ENCODE measurements at regions not wholly inside any gene's neighbourhood (a gene's known extent, or its start where the extent isn't known, plus 50 kb on each side); places are given as distances from the start of the nearest gene placed in this dataset.
"Not testable (repeated sequence)": the region's sequence is repeated elsewhere in the genome, so short reads cannot be mapped to it uniquely, and the experiment has no call there.

DNA sequence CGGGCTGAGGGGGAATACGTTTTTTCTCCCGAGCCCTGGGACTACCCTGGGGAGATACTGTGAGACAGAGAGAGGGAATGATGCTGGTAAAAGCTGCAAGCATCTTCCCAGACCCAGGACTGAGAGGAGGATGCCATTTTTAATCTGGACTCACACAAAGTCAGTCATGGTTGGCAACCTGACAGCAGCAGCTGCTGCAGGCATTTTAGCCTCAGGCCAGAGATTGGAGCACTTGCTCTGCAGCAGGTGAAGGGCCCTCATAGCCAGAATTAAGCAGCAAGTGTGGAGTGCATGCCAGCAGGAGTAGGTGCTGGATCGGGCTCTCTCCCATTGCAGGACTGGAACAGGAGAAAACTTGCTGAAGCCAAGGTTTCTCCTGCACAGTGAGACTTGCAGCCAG lies 361.1 kb upstream of the CLEC14A start:
- WGBS, 2 donors (ENCODE audit: low coverage in 1 of 2) = 64% methylated on average over 4 of the region's 4 CpGs; no CpG with 5 or more reads in 1 of the 2 donors
- H3K27ac ChIP-seq = no peak overlapping the region

DNA sequence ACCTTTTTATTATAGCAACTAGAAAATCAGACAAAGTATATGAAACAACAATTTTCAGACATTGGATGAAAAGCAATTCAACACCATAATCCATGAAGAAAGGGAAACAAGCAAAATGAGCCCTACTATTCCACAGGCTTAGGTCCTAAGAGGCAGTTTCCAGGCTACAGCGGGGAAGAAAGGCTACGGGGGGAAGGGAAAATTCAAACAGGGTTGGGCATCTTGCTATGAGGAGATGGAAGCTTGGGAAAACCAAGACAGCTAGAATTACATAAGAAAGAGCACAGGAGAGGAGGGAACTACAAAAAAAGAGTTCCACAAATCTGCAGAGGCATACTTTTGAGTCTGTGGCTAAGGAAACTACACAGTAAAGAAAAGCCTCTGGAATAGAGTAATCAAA lies 356.0 kb upstream of the CLEC14A start:
- H3K36me3 ChIP-seq = no peaks in the 10 kb centered on the region
- H3K9me3 ChIP-seq = peaks cover 0 to 7% (median 0%) of the 10 kb centered on the region in 3 donors
- no peak for ATAC-seq
- H3K27ac ChIP-seq = no peak overlapping the region
- no peaks in the 10 kb centered on the region for H3K4me1 ChIP-seq
- WGBS, 2 donors (ENCODE audit: low coverage in 1 of 2) = 46 to 61% methylated on average over 2 of the region's 2 CpGs
- no peak overlapping the region for H3K4me3 ChIP-seq
- no peaks in the 10 kb centered on the region for H3K27me3 ChIP-seq
- TF ChIP-seq POLR2A (IDR thresholded peaks at IDR 0.05) = no peak
- TF ChIP-seq, protein P1, sequence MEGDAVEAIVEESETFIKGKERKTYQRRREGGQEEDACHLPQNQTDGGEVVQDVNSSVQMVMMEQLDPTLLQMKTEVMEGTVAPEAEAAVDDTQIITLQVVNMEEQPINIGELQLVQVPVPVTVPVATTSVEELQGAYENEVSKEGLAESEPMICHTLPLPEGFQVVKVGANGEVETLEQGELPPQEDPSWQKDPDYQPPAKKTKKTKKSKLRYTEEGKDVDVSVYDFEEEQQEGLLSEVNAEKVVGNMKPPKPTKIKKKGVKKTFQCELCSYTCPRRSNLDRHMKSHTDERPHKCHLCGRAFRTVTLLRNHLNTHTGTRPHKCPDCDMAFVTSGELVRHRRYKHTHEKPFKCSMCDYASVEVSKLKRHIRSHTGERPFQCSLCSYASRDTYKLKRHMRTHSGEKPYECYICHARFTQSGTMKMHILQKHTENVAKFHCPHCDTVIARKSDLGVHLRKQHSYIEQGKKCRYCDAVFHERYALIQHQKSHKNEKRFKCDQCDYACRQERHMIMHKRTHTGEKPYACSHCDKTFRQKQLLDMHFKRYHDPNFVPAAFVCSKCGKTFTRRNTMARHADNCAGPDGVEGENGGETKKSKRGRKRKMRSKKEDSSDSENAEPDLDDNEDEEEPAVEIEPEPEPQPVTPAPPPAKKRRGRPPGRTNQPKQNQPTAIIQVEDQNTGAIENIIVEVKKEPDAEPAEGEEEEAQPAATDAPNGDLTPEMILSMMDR (IDR thresholded peaks at IDR 0.05) = no peak
- no peak for TF ChIP-seq POLR2AphosphoS5 (IDR thresholded peaks at IDR 0.05)
- TF ChIP-seq EP300 (IDR thresholded peaks at IDR 0.05) = no peak

More for the DNA sequence above, 361.1 kb upstream of the CLEC14A start:
- Histone ChIP-seq H3K4me1 (no peaks in the 10 kb centered on the region), H3K9me3 (no peaks in the 10 kb centered on the region), H3K27me3 (no peaks in the 10 kb centered on the region), H3K36me3 (no peaks in the 10 kb centered on the region), H3K4me3 (no peak overlapping the region)
- TF ChIP-seq POLR2AphosphoS5 (IDR thresholded peaks at IDR 0.05) = no peak
- no peak for TF ChIP-seq POLR2A (IDR thresholded peaks at IDR 0.05)
- TF ChIP-seq, protein P1 (IDR thresholded peaks at IDR 0.05) = no peak
- TF ChIP-seq EP300 (IDR thresholded peaks at IDR 0.05) = no peak
- no peak for ATAC-seq

DNA sequence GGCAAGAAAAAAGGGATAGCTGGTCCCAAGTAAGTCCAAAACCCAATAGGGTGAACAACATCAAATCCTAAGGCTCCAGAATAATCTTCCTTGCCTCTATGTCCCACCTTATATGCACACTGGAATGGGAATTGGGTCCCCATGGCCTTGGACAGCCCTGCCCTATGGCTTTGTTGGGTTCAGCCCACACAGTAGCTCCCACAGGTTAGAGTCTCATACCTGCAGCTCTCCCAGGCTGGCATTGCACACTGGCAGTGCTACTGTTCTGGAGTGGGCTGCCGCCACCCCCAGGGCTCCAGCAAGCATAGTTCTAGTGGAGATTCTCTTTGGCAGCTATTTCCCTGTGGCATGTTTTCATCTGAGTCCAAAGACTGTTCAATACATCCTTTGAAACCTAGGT lies 352.4 kb upstream of the CLEC14A start:
- Histone ChIP-seq H3K27ac (no peak overlapping the region), H3K4me1 (no peaks in the 10 kb centered on the region), H3K27me3 (no peaks in the 10 kb centered on the region), H3K9me3 (peaks cover 0 to 7% (median 0%) of the 10 kb centered on the region in 3 donors), H3K36me3 (no peaks in the 10 kb centered on the region), H3K4me3 (no peak overlapping the region)
- ATAC-seq = no peak
- WGBS, 2 donors (ENCODE audit: low coverage in 1 of 2) = no CpG with 5 or more reads among the region's 1 CpG
- TF ChIP-seq, protein P1 (IDR thresholded peaks at IDR 0.05) = no peak
- no peak for TF ChIP-seq EP300 (IDR thresholded peaks at IDR 0.05)
- TF ChIP-seq POLR2A (IDR thresholded peaks at IDR 0.05) = no peak
- TF ChIP-seq POLR2AphosphoS5 (IDR thresholded peaks at IDR 0.05) = no peak

DNA sequence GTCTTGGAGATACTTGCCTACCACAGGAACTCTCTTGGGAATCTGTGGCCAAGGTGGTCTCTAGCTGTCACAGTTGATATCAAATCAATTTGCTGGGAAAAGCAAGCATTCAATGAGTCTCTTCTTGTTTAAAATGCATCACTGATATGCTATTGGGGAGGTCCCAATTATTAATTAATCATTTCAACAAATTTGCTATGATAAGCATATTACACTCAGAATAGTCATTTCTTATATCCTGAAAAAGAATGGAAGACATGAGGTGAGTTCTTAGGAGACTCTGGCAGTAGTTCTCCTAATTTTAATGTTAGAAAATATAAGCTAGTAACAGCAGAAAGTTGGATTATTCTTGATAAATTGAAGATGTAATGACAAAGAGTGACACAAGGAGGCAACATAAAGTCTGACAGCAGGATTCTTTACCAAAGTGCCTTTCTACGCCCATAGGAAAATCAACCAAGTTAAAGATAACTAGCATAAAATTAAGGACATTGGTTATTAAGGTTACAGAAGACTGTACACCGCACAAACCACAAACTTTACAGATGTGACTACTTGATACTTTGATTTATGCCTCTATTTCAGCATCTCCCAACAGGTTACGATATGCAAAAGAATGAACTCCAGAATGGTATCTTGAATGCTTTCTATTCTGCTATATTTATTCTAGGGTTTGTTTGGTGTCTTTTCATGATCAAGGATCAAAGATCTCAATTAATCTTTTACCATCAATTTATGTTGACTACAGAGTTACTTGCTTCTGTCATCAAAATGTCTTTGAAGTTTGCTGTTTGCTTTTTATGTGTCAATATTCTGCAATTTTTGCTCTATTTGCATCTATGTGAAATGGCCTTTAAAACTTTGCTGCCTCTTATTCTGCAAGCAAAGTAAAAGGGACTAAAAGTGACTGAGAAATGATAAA lies 349.6 kb upstream of the CLEC14A start:
- no peak overlapping the region for H3K27ac ChIP-seq
- H3K36me3 ChIP-seq = no peaks in the 10 kb centered on the region
- WGBS, 2 donors (ENCODE audit: low coverage in 1 of 2) = 64 to 83% methylated on average over 3 of the region's 3 CpGs
- H3K4me3 ChIP-seq = no peak overlapping the region
- TF ChIP-seq POLR2AphosphoS5 (IDR thresholded peaks at IDR 0.05) (no peak), EP300 (IDR thresholded peaks at IDR 0.05) (no peak), POLR2A (IDR thresholded peaks at IDR 0.05) (no peak)
- TF ChIP-seq, protein P1 (IDR thresholded peaks at IDR 0.05) = no peak
- no peak for ATAC-seq
- peaks cover 0 to 7% (median 0%) of the 10 kb centered on the region in 3 donors for H3K9me3 ChIP-seq
- H3K27me3 ChIP-seq = no peaks in the 10 kb centered on the region
- H3K4me1 ChIP-seq = no peaks in the 10 kb centered on the region

DNA sequence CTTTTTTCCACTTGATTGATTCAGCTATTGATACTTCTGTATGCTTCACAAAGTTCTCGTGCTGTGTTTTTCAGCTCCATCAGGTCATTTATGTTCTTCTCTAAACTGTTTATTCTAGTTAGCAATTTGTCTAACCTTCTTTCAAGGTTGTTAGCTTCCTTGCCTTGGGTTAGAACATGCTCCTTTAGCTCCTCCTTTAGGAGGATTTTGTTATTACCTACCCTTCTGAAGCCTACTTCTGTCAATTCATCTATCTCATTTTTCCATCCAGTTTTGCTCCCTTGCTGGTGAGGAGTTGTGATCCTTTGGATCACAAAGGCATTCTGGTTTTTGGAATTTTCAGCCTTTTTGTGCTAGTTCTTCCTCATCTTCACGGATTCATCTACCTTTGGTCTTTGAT lies 344.7 kb upstream of the CLEC14A start:
- not testable (repeated sequence) for H3K36me3 ChIP-seq, H3K4me1 ChIP-seq, H3K27ac ChIP-seq, ATAC-seq, H3K9me3 ChIP-seq, H3K4me3 ChIP-seq, H3K27me3 ChIP-seq
- 22 to 32% methylated on average over 1 to 2 of the region's 2 CpGs for WGBS, 2 donors (ENCODE audit: low coverage in 1 of 2)

Measured in gastroesophageal sphincter (tissue), 4 donors.